GM10266 (cell line): ENCODE measurements at regions not wholly inside any gene's neighbourhood (a gene's known extent, or its start where the extent isn't known, plus 50 kb on each side); places are given as distances from the start of the nearest gene placed in this dataset.
"Not testable (repeated sequence)": the region's sequence is repeated elsewhere in the genome, so short reads cannot be mapped to it uniquely, and the experiment has no call there.

Source experiments
- DNase-seq: peaks from one replicate; pipeline ENCODE4 v3.0.0; 2012; ENCODE audit errors: extremely low spot score
- CTCF ChIP-seq: IDR thresholded peaks from 2 replicates; pipeline ENCODE4 v1.5.1; 2012; ENCODE audit warnings: mild to moderate bottlenecking, low read depth; ENCODE audit not compliant: control insufficient read depth, insufficient read depth; ENCODE audit errors: missing control alignments

DNA sequence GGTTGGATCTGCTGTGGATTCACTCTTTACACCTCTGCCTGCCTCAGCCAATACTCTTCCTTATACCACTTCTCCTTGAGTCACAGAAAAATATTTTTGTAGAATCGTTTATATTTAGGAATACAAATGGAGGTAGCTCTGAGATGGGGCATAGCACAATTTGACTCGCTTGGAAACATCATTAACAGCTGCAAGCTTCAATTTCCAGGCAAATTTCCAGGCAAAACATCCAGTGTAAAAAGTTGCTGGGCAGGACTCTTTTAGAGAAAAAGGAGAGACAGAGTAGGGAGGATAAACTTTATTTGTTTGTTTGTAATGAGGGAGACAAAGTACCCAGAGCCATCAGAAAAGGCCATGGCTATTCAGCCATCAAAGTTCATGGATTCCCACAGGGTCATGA is 74.4 kb upstream of the SOX11 start:
- no peak for TF ChIP-seq CTCF
- DNase-seq = no peak

DNA sequence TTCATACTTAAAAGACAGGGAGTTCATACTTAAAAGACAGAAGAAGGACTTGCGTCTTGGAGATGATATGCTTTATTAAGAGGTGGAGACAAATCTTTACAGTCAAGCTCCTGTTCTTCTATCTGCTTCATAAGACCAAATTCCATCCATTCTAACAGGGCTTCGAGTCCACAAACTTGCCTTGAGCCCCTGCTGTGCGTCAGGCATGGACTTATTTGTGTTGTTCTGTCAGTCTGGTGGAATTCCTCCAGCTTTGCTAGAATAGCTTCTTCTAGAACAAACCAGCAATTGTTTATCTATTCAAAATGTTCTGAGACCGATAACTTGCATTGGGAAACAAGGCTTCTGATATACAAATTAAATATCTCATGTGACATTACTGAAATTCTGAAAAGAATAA is 73.9 kb upstream of the SOX11 start:
- no peak for DNase-seq
- TF ChIP-seq CTCF = no peak

DNA sequence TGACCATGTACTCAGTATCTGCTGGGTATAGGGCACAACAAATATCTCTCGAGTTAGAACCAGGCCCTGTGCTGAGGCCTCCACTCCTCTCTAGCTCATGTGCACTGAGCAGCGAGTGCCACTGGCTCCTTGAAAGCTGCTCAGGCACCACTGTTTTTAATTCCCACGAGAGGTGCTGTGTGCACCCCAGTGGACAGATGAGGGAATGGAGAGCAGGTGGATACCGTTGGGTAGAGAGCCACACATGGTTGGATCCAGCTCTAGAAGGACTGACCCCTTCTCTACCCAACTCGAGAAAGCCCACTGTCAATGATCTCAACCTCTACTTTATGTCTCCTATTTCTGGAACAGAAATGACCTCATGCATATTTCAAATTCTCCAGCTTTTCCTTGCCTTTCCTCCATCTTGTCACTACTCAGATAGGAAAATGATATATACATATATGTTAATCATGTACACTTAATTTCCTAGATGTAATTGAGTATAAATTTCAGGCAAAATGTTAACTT is 66.6 kb upstream of the SOX11 start:
- not testable (repeated sequence) for DNase-seq

DNA sequence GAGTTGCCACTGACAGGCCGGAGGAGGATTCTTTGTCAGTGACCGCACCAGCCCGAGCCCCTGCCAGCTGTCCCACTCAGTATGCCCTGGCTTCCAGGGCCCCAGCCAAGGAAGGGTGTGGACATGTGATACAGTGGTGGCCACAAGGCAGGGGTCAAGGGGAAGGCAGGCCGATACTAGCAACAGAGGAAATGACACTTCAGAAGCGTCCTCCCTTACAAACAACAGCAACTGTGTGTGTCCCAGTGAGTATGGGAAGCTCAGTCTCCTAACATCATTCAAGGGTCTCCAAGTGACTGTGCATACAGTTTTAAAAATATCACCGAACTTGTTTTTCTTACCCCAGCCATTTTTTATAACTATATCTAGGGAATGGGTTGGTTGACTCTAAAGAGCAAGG is 63.7 kb upstream of the SOX11 start:
- DNase-seq = not testable (repeated sequence)

DNA sequence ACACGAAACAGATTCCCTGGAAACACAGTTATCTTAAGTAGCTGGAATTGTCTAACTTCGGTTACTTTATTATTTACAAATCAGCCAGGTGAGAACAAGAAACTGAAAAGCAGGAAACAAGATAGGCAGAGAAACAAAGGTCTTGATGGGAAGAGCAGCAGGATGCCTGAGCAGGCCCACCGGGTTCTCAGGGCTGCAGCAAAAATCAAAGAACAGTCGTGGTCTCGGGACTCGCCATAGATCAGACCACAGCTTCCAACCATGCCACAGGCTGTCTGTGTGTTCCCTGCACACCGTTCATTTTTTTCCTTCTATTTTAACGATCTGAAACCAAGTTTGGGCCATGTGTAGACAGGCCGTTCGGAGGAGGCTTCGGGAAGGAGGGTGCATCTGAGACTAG is 62.7 kb upstream of the SOX11 start:
- not testable (repeated sequence) for DNase-seq

GRCh38 chr2:5637051-5637450 is 55.1 kb upstream of the SOX11 start:
- not testable (repeated sequence) for DNase-seq
